ENCODE measurements at regions not wholly inside any gene's neighbourhood (a gene's known extent, or its start where the extent isn't known, plus 50 kb on each side); places are given as distances from the start of the nearest gene placed in this dataset.

GRCh38 chr5:92956886-92957285, 624.1 kb downstream of the NR2F1-AS1 start:
- TF ChIP-seq CTCF (IDR thresholded peaks at IDR 0.05): no peak
- no peak for TF ChIP-seq POLR2A (IDR thresholded peaks at IDR 0.05)

Measured in thyroid gland (tissue), 4 donors.